Stomach (tissue), 4 donors: ENCODE measurements at regions not wholly inside any gene's neighbourhood (a gene's known extent, or its start where the extent isn't known, plus 50 kb on each side); places are given as distances from the start of the nearest gene placed in this dataset.

Experiments
- CTCF ChIP-seq, 7 experiments: fragments of 450-650 bp in 4 of 7; fragments of 200-600 bp in 3 of 7; sonication (generic) in 3 of 7; IDR thresholded peaks; one replicate each; pipeline ENCODE4 v1.5.1; 2016 to 2019; ENCODE audit warnings: antibody characterized with exemption in 7 of 7, control low read depth in 2 of 7, mild to moderate bottlenecking in 1 of 7
- EP300 ChIP-seq: sonication (generic); formaldehyde crosslinking; IDR thresholded peaks from one replicate; pipeline ENCODE4 v1.6.1; 2017; ENCODE audit warnings: antibody characterized with exemption
- POLR2A ChIP-seq, 4 donors: fragments of 450-650 bp; IDR thresholded peaks; one replicate each; pipeline ENCODE4 v1.6.1; 2016; ENCODE audit warnings: antibody characterized with exemption in 4 of 4, control low read depth in 2 of 4, mild to moderate bottlenecking in 1 of 4, moderate library complexity in 1 of 4
- POLR2AphosphoS5 ChIP-seq, 3 donors: sonication (generic); formaldehyde crosslinking; IDR thresholded peaks; one replicate each; pipeline ENCODE4 v1.6.1; 2016; ENCODE audit warnings: antibody characterized with exemption in 3 of 3

- TF ChIP-seq CTCF (IDR thresholded peaks at IDR 0.05), result no peak
- no peak for TF ChIP-seq POLR2A (IDR thresholded peaks at IDR 0.05)
- TF ChIP-seq POLR2AphosphoS5 (IDR thresholded peaks at IDR 0.05), result no peak
- no peak for TF ChIP-seq EP300
Observed at GRCh38 chr18:30113454-30113853, 929.1 kb downstream of the DSC3 start.
